GM19025 (cell line): ENCODE measurements at regions not wholly inside any gene's neighbourhood (a gene's known extent, or its start where the extent isn't known, plus 50 kb on each side); places are given as distances from the start of the nearest gene placed in this dataset.
"Not testable (repeated sequence)": the region's sequence is repeated elsewhere in the genome, so short reads cannot be mapped to it uniquely, and the experiment has no call there.

ENCODE experiments used
- ATAC-seq: cut with Tn5 transposase; IDR thresholded peaks from one replicate; pipeline ENCODE4 v1.9.1; 2021; ENCODE audit warnings: mild to moderate bottlenecking, low read depth, moderate library complexity; ENCODE audit not compliant: unreplicated experiment

- no peak for ATAC-seq
These were observed 324.4 kb downstream of the HGF start for GRCh38 chr7:81445462-81445861.

- no peak for ATAC-seq
These were observed 328.1 kb downstream of the HGF start for GRCh38 chr7:81441750-81442149.

- ATAC-seq = no peak
These were observed 330.3 kb downstream of the HGF start for GRCh38 chr7:81439591-81439990.

GRCh38 chr7:81437160-81437559, 332.7 kb downstream of the HGF start:
- ATAC-seq = not testable (repeated sequence)

GRCh38 chr7:81433692-81434331, 336.0 kb downstream of the HGF start:
- ATAC-seq = no peak

- no peak for ATAC-seq
These were observed 336.6 kb downstream of the HGF start for GRCh38 chr7:81433206-81433605.

GRCh38 chr7:81430761-81431160, 339.1 kb downstream of the HGF start:
- no peak for ATAC-seq

- ATAC-seq = no peak
These were observed 339.7 kb downstream of the HGF start for GRCh38 chr7:81430150-81430549.

- ATAC-seq = no peak
These were observed 342.4 kb downstream of the HGF start for GRCh38 chr7:81427461-81427860.

- ATAC-seq = no peak
These were observed 349.2 kb downstream of the HGF start for GRCh38 chr7:81420526-81421226.

GRCh38 chr7:81419731-81420130, 350.1 kb downstream of the HGF start:
- no peak for ATAC-seq

- no peak for ATAC-seq
These were observed 353.2 kb downstream of the HGF start for GRCh38 chr7:81416659-81417058.

GRCh38 chr7:81415181-81415580, 354.7 kb downstream of the HGF start:
- no peak for ATAC-seq

- ATAC-seq = no peak
These were observed 355.4 kb downstream of the HGF start for GRCh38 chr7:81414411-81414810.

GRCh38 chr7:81410471-81411117, 359.3 kb downstream of the HGF start:
- ATAC-seq = no peak

GRCh38 chr7:81408728-81409127, 361.1 kb downstream of the HGF start:
- no peak for ATAC-seq

GRCh38 chr7:81407094-81407493, 362.8 kb downstream of the HGF start:
- no peak for ATAC-seq

- no peak for ATAC-seq
These were observed 365.2 kb downstream of the HGF start for GRCh38 chr7:81404669-81405068.

GRCh38 chr7:81402227-81402626, 367.6 kb downstream of the HGF start:
- ATAC-seq = no peak

- ATAC-seq = no peak
These were observed 370.4 kb downstream of the HGF start for GRCh38 chr7:81399471-81399870.

- no peak for ATAC-seq
These were observed 375.8 kb downstream of the HGF start for GRCh38 chr7:81394029-81394428.

- no peak for ATAC-seq
These were observed 376.8 kb downstream of the HGF start for GRCh38 chr7:81393018-81393417.
